Activated gamma-delta T cell treated with anti-CD3 and anti-CD28 coated beads, Interleukin-2, amount 50 U/mL, for 16 hours (primary cell): ENCODE measurements at regions not wholly inside any gene's neighbourhood (a gene's known extent, or its start where the extent isn't known, plus 50 kb on each side); places are given as distances from the start of the nearest gene placed in this dataset.
"Not testable (repeated sequence)": the region's sequence is repeated elsewhere in the genome, so short reads cannot be mapped to it uniquely, and the experiment has no call there.

ENCODE experiments used
- DNase-seq: peaks from one replicate; pipeline ENCODE4 v3.0.0-alpha.2; 2020; ENCODE audit warnings: low read depth

GRCh38 chr2:173468266-173468793, 113.7 kb downstream of the CDCA7 start:
- DNase-seq = no peak

- no peak for DNase-seq
These were observed 117.4 kb downstream of the CDCA7 start for GRCh38 chr2:173472112-173472511.

GRCh38 chr2:173483137-173483536, 128.5 kb downstream of the CDCA7 start:
- no peak for DNase-seq

- no peak for DNase-seq
These were observed 134.2 kb downstream of the CDCA7 start for GRCh38 chr2:173488861-173489260.

- DNase-seq = no peak
These were observed 136.7 kb downstream of the CDCA7 start for GRCh38 chr2:173491418-173491817.

GRCh38 chr2:173493874-173494273, 139.2 kb downstream of the CDCA7 start:
- no peak for DNase-seq

GRCh38 chr2:173496746-173497145, 142.1 kb downstream of the CDCA7 start:
- no peak for DNase-seq

- no peak for DNase-seq
These were observed 146.3 kb downstream of the CDCA7 start for GRCh38 chr2:173500953-173501352.

GRCh38 chr2:173502296-173502695, 147.6 kb downstream of the CDCA7 start:
- DNase-seq = no peak

GRCh38 chr2:173511357-173511756, 156.7 kb downstream of the CDCA7 start:
- no peak for DNase-seq

- DNase-seq = no peak
These were observed 157.3 kb downstream of the CDCA7 start for GRCh38 chr2:173511942-173512341.

GRCh38 chr2:173513107-173513727, 158.5 kb downstream of the CDCA7 start:
- DNase-seq = no peak

GRCh38 chr2:173520918-173521317, 166.2 kb downstream of the CDCA7 start:
- no peak for DNase-seq

GRCh38 chr2:173521450-173522192, 166.9 kb downstream of the CDCA7 start:
- DNase-seq = no peak

- no peak for DNase-seq
These were observed 168.8 kb downstream of the CDCA7 start for GRCh38 chr2:173523497-173523896.

GRCh38 chr2:173524256-173524955, 169.7 kb downstream of the CDCA7 start:
- DNase-seq = no peak

- DNase-seq = not testable (repeated sequence)
These were observed 178.3 kb downstream of the CDCA7 start for GRCh38 chr2:173532732-173533531.

GRCh38 chr2:173537694-173538093, 183.0 kb downstream of the CDCA7 start:
- no peak for DNase-seq

- no peak for DNase-seq
These were observed 184.9 kb downstream of the CDCA7 start for GRCh38 chr2:173539615-173540014.

GRCh38 chr2:173544641-173545363, 190.1 kb downstream of the CDCA7 start:
- no peak for DNase-seq

- no peak for DNase-seq
These were observed 190.7 kb downstream of the CDCA7 start for GRCh38 chr2:173545364-173545763.
